GM23338 (cell line): ENCODE measurements at regions not wholly inside any gene's neighbourhood (a gene's known extent, or its start where the extent isn't known, plus 50 kb on each side); places are given as distances from the start of the nearest gene placed in this dataset.
A peak's percentile ranks its signal among the peaks of the same experiment; 100 is the strongest.

Experiments used
- ATAC-seq: fragments of 200-7000 bp; cut with Tn5 transposase; 3 replicates; pipeline ENCODE4 v1.9.1; 2020
- DNase-seq: peaks from one replicate; pipeline ENCODE4 v3.0.0-alpha.2; 2015; ENCODE audit warnings: low spot score
- H2AFZ ChIP-seq: fragments of 200-600 bp; sonication (generic); 2 replicates; pipeline ENCODE4 v1.8.0; 2016; ENCODE audit warnings: antibody characterized with exemption, mild to moderate bottlenecking, moderate library complexity
- H3F3A ChIP-seq: fragments of 200-600 bp; sonication (generic); replicated peaks from 2 replicates; pipeline ENCODE4 v1.8.0; 2017; ENCODE audit warnings: antibody characterized with exemption, mixed run types, low read depth
- H3K27ac ChIP-seq: fragments of 200-600 bp; sonication (generic); 2 replicates; pipeline ENCODE4 v1.6.1; 2016; ENCODE audit warnings: low read depth
- H3K27me3 ChIP-seq: fragments of 200-600 bp; sonication (generic); 2 replicates; pipeline ENCODE4 v1.8.0; 2016; ENCODE audit warnings: mild to moderate bottlenecking, mixed run types, moderate library complexity; ENCODE audit not compliant: insufficient read depth
- H3K36me3 ChIP-seq: fragments of 200-600 bp; sonication (generic); 2 replicates; pipeline ENCODE4 v1.8.0; 2016; ENCODE audit warnings: mild to moderate bottlenecking; ENCODE audit not compliant: insufficient read depth
- H3K4me1 ChIP-seq: fragments of 200-600 bp; sonication (generic); 2 replicates; pipeline ENCODE4 v1.8.0; 2016; ENCODE audit warnings: mild to moderate bottlenecking, moderate library complexity; ENCODE audit not compliant: insufficient read depth
- H3K4me2 ChIP-seq: fragments of 200-600 bp; sonication (generic); 2 replicates; pipeline ENCODE4 v1.7.1; 2017; ENCODE audit warnings: mixed run types
- H3K4me3 ChIP-seq: fragments of 200-600 bp; sonication (generic); 2 replicates; pipeline ENCODE4 v1.6.1; 2016; ENCODE audit warnings: mixed run types
- H3K79me2 ChIP-seq: fragments of 200-600 bp; sonication (generic); replicated peaks from 2 replicates; pipeline ENCODE4 v1.8.0; 2017; ENCODE audit warnings: mild to moderate bottlenecking; ENCODE audit not compliant: insufficient read depth
- H3K9me2 ChIP-seq: fragments of 200-600 bp; sonication (generic); 2 replicates; pipeline ENCODE4 v1.8.0; 2017; ENCODE audit not compliant: insufficient read depth
- H4K20me1 ChIP-seq: fragments of 200-600 bp; sonication (generic); replicated peaks from 2 replicates; pipeline ENCODE4 v1.8.0; 2017; ENCODE audit warnings: mild to moderate bottlenecking; ENCODE audit not compliant: insufficient read depth
- H3K27ac Mint-ChIP-seq: 2 replicates; pipeline ENCODE4 v1.8.0; 2020; ENCODE audit warnings: inconsistent platforms, mild to moderate bottlenecking, moderate library complexity, mixed read lengths
- H3K27me3 Mint-ChIP-seq: 3 replicates; pipeline ENCODE4 v1.8.0; 2022; ENCODE audit warnings: low read depth, mild to moderate bottlenecking, moderate library complexity, mixed read lengths, inconsistent platforms; ENCODE audit not compliant: insufficient read depth, poor library complexity
- H3K36me3 Mint-ChIP-seq: 3 replicates; pipeline ENCODE4 v1.8.0; 2021; ENCODE audit warnings: low read depth, mild to moderate bottlenecking, inconsistent platforms, moderate library complexity, mixed read lengths
- H3K4me1 Mint-ChIP-seq: 3 replicates; pipeline ENCODE4 v1.8.0; 2020; ENCODE audit warnings: mild to moderate bottlenecking, inconsistent platforms, mixed read lengths
- H3K4me3 Mint-ChIP-seq: 3 replicates; pipeline ENCODE4 v1.8.0; 2021; ENCODE audit warnings: moderate library complexity, mild to moderate bottlenecking, inconsistent platforms, mixed read lengths
- H3K9me3 Mint-ChIP-seq: 3 replicates; pipeline ENCODE4 v1.8.0; 2020; ENCODE audit warnings: moderate library complexity, mild to moderate bottlenecking, inconsistent platforms, mixed read lengths
- CREB1 ChIP-seq: fragments of 250-450 bp; sonication (Bioruptor Pico); IDR thresholded peaks from 2 replicates; pipeline ENCODE4 v1.5.0; 2020; ENCODE audit warnings: low read depth, mild to moderate bottlenecking, moderate library complexity
- EZH2 ChIP-seq: fragments of 200-600 bp; sonication (generic); IDR thresholded peaks from one replicate; pipeline ENCODE4 v1.8.0; 2017; ENCODE audit warnings: antibody characterized with exemption, mild to moderate bottlenecking, low read depth; ENCODE audit not compliant: unreplicated experiment
- EZH2phosphoT487 ChIP-seq: fragments of 200-600 bp; sonication (generic); IDR thresholded peaks from one replicate; pipeline ENCODE4 v1.8.1; 2018; ENCODE audit warnings: antibody characterized with exemption; ENCODE audit not compliant: unreplicated experiment
- NANOG ChIP-seq: IDR thresholded peaks from 2 replicates; pipeline ENCODE4 v1.6.1; 2016; ENCODE audit warnings: antibody characterized with exemption, borderline replicate concordance
- POLR2AphosphoS5 ChIP-seq: IDR thresholded peaks from 2 replicates; pipeline ENCODE4 v1.6.1; 2016; ENCODE audit warnings: antibody characterized with exemption, low read depth
- STAT1 ChIP-seq: IDR thresholded peaks from one replicate; pipeline ENCODE4 v1.6.1; 2016; ENCODE audit warnings: antibody characterized with exemption; ENCODE audit not compliant: unreplicated experiment
- ZNF114 ChIP-seq: fragments of 250-450 bp; sonication (Bioruptor Pico); IDR thresholded peaks from 2 replicates; pipeline ENCODE4 v1.5.0; 2020; ENCODE audit warnings: mild to moderate bottlenecking, moderate library complexity
- ZNF331 ChIP-seq: fragments of 250-450 bp; sonication (Bioruptor Pico); IDR thresholded peaks from 2 replicates; pipeline ENCODE4 v1.5.0; 2020; ENCODE audit warnings: low read depth, mild to moderate bottlenecking, moderate library complexity
- ZNF462 ChIP-seq: fragments of 250-450 bp; sonication (Bioruptor Pico); IDR thresholded peaks from 2 replicates; pipeline ENCODE4 v1.5.0; 2020; ENCODE audit warnings: mild to moderate bottlenecking, moderate library complexity
- TF ChIP-seq, protein P1 (sequence below): IDR thresholded peaks from one replicate; pipeline ENCODE4 v1.6.1; 2018; ENCODE audit warnings: antibody characterized with exemption; ENCODE audit not compliant: unreplicated experiment

DNA sequence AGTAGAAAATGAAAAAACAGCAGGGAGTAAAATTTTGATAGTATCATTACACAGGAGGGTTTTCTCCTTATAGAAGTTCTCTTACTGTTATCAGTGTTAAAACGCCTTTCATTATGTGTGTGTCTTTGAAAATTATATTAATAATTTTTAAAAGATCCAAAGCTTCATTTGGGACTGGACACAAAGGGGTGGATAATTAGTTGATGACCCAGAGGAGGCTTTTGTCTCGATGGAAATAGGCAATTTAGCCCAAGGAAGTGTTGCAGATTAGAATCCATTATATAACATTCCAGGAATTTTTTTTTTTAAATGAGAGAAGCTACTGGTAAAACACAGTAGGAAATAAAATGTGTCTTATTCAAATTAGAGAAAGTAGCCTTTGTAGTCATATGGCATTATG, 1339.3 kb downstream of the FSTL5 start (continued):
- TF ChIP-seq, protein P1, sequence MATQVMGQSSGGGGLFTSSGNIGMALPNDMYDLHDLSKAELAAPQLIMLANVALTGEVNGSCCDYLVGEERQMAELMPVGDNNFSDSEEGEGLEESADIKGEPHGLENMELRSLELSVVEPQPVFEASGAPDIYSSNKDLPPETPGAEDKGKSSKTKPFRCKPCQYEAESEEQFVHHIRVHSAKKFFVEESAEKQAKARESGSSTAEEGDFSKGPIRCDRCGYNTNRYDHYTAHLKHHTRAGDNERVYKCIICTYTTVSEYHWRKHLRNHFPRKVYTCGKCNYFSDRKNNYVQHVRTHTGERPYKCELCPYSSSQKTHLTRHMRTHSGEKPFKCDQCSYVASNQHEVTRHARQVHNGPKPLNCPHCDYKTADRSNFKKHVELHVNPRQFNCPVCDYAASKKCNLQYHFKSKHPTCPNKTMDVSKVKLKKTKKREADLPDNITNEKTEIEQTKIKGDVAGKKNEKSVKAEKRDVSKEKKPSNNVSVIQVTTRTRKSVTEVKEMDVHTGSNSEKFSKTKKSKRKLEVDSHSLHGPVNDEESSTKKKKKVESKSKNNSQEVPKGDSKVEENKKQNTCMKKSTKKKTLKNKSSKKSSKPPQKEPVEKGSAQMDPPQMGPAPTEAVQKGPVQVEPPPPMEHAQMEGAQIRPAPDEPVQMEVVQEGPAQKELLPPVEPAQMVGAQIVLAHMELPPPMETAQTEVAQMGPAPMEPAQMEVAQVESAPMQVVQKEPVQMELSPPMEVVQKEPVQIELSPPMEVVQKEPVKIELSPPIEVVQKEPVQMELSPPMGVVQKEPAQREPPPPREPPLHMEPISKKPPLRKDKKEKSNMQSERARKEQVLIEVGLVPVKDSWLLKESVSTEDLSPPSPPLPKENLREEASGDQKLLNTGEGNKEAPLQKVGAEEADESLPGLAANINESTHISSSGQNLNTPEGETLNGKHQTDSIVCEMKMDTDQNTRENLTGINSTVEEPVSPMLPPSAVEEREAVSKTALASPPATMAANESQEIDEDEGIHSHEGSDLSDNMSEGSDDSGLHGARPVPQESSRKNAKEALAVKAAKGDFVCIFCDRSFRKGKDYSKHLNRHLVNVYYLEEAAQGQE, result no peak
- TF ChIP-seq ZNF331 (CRISPR knock-in tag), result no peak

- Histone ChIP-seq H4K20me1 (no peaks in the 10 kb centered on the region), H3K79me2 (no peaks in the 10 kb centered on the region), H3K36me3 (no peaks in the 10 kb centered on the region), H3F3A (no peaks in the 10 kb centered on the region), H3K27ac (no peak overlapping the region), H2AFZ (peak overlapping the region; percentile 86), H3K4me3 (no peak overlapping the region), H3K27me3 (no peaks in the 10 kb centered on the region), H3K9me2 (peaks cover 1% of the 10 kb centered on the region; the same call in 1 of the 2 replicates), H3K4me1 (peaks cover 10% of the 10 kb centered on the region; the same call in 1 of the 2 replicates), H3K4me2 (no peak overlapping the region)
- Mint-ChIP-seq H3K27ac (peak overlapping the region; percentile 1; the same call in 1 of the 2 replicates), H3K4me1 (peaks cover 4% of the 10 kb centered on the region; the same call in 2 of the 3 replicates), H3K27me3 (peaks cover 4% of the 10 kb centered on the region), H3K9me3 (peaks cover 4% of the 10 kb centered on the region; the same call in 2 of the 3 replicates), H3K36me3 (peaks cover 10% of the 10 kb centered on the region; the same call in 2 of the 3 replicates), H3K4me3 (no peak overlapping the region)
- DNase-seq, result no peak
- TF ChIP-seq STAT1, result no peak
- TF ChIP-seq ZNF462 (CRISPR knock-in tag), result no peak
- TF ChIP-seq NANOG, result no peak
- no peak for TF ChIP-seq EZH2
- TF ChIP-seq POLR2AphosphoS5, result no peak
- no peak for TF ChIP-seq EZH2phosphoT487
- no peak for TF ChIP-seq CREB1 (CRISPR knock-in tag)
- TF ChIP-seq ZNF114, result no peak
- no peak for ATAC-seq
Observed at GRCh38 chr4:160825644-160826338, 1338.0 kb downstream of the FSTL5 start.
